Suprapubic skin (tissue), 3 donors: ENCODE measurements at regions not wholly inside any gene's neighbourhood (a gene's known extent, or its start where the extent isn't known, plus 50 kb on each side); places are given as distances from the start of the nearest gene placed in this dataset.

Source experiments
- POLR2AphosphoS5 ChIP-seq, 3 donors: sonication (generic); formaldehyde crosslinking; IDR thresholded peaks; one replicate each; pipeline ENCODE4 v1.6.1; 2017; ENCODE audit warnings: antibody characterized with exemption in 3 of 3
- TF ChIP-seq, protein P1 (sequence below), 2 donors: fragments of 200-600 bp in 1 of 2; fragments of 450-650 bp in 1 of 2; sonication (generic) in 1 of 2; IDR thresholded peaks; one replicate each; pipeline ENCODE4 v1.5.1; 2016 to 2019; ENCODE audit warnings: antibody characterized with exemption in 2 of 2, mild to moderate bottlenecking in 1 of 2, moderate library complexity in 1 of 2

DNA sequence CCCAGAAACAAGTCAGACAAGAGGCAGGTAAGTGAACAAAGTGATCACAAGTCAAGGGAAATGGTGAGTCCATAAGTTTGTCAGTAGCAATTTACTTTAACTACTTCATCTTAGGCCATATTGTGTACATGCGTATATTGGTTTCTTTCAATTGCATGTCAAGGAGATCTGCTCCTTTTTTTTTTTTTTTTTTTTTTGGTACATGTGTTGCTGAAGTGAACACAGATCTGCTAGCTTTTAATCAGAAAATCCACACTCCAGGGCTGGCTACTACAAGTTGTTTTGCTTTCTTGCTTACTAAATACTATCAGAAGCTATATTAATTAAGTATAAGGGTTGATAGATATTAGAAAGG lies 985.1 kb downstream of the TSN start:
- no peak for TF ChIP-seq POLR2AphosphoS5 (IDR thresholded peaks at IDR 0.05)
- TF ChIP-seq, protein P1, sequence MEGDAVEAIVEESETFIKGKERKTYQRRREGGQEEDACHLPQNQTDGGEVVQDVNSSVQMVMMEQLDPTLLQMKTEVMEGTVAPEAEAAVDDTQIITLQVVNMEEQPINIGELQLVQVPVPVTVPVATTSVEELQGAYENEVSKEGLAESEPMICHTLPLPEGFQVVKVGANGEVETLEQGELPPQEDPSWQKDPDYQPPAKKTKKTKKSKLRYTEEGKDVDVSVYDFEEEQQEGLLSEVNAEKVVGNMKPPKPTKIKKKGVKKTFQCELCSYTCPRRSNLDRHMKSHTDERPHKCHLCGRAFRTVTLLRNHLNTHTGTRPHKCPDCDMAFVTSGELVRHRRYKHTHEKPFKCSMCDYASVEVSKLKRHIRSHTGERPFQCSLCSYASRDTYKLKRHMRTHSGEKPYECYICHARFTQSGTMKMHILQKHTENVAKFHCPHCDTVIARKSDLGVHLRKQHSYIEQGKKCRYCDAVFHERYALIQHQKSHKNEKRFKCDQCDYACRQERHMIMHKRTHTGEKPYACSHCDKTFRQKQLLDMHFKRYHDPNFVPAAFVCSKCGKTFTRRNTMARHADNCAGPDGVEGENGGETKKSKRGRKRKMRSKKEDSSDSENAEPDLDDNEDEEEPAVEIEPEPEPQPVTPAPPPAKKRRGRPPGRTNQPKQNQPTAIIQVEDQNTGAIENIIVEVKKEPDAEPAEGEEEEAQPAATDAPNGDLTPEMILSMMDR (IDR thresholded peaks at IDR 0.05) = no peak
